HCEC 1CT (cell line): ENCODE measurements at regions not wholly inside any gene's neighbourhood (a gene's known extent, or its start where the extent isn't known, plus 50 kb on each side); places are given as distances from the start of the nearest gene placed in this dataset.
"Not testable (repeated sequence)": the region's sequence is repeated elsewhere in the genome, so short reads cannot be mapped to it uniquely, and the experiment has no call there.

Experiments used
- DNase-seq: peaks from one replicate; pipeline ENCODE4 v3.0.0-alpha.2; 2017

DNA sequence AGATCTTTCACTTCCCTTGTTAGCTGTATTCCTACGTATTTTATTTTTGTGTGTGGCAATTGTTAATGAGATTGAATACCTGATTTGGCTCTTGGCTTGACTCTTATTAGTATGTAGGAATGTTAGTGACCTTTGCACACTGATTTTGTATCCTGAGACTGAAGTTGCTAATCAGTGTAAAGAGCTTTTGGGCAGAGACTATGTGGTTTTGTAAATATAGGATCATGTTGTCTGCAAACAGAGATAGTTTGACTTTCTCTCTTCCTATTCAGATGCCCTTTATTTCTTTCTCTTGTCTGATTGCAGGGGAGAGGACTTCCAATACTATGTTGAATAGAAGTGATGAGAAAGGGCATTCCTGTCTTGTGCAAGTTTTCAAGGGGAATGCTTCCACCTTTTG is 160.3 kb upstream of the PCDH20 start:
- DNase-seq = no peak

DNA sequence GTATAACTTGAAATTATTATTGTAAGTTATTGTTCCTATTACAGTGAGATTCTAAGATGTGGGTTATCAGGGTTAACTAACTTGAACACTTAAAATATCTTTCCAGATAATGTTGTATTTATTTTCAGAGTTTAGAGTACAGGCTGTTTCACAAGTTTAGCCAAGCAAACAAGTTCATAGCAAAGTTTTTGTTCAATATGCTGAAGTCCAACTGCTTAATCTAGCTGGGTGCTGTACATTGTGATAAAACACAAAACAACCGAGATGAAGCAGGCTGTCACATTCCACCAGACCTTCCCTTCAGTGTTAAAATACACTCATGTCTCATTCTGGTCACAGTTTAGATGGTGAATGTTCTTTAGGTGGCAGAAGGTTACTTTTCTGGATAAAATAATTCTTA is 148.0 kb upstream of the PCDH20 start:
- no peak for DNase-seq

DNA sequence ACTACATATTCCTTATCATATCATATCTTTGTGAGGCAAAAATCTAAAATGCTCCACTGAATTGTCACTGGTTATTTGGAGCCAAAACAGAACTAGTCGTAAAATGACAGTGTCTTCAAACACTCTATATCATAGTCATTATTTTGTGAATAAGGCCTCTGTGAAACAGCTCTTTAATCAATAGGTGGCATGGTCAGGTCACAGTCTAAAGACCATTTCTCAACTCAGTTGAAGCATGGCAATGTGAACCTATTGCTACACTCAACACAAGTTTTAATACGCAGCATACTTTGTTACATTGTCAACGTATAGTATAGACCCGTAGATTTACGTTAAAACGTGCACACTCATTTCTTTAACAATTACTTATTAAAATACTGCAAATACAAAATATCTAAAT is 131.3 kb upstream of the PCDH20 start:
- DNase-seq = no peak

DNA sequence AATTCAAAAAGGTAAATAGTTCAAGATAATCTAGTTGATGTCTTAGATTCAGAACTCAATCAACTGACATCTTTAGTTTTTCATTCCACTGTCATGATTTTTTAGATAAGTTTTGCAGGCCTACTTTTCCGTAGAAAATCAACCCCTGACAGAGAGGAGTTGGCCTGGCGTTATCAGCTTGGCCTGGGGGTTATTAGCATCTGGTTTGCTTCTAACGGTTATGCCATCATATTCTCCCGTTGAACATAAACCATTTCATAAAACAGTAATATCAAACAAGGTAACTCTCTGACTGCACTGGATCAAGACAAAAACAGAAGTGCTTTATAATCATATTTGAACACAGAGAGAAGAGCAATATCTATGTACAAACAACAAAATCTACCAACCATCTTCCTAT is 130.8 kb upstream of the PCDH20 start:
- DNase-seq = no peak

DNA sequence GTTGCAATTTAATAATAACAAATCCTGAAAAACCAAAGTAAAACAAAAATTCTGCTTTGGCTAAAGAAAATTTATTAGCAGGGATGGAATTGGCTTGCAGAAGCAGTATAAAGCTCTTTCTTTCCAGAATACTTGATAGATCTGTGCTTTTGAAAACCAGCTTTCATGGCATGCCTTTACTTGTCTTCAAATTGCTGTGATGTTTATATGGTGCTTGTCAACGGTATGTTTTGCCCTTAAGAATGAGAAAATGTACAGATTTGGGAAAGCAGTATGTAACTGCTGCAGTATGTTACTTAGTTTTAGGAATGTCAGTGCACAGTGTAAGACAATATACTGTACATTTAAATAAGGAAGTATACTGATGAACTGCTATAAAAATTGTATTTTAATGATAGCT is 120.8 kb upstream of the PCDH20 start:
- no peak for DNase-seq

DNA sequence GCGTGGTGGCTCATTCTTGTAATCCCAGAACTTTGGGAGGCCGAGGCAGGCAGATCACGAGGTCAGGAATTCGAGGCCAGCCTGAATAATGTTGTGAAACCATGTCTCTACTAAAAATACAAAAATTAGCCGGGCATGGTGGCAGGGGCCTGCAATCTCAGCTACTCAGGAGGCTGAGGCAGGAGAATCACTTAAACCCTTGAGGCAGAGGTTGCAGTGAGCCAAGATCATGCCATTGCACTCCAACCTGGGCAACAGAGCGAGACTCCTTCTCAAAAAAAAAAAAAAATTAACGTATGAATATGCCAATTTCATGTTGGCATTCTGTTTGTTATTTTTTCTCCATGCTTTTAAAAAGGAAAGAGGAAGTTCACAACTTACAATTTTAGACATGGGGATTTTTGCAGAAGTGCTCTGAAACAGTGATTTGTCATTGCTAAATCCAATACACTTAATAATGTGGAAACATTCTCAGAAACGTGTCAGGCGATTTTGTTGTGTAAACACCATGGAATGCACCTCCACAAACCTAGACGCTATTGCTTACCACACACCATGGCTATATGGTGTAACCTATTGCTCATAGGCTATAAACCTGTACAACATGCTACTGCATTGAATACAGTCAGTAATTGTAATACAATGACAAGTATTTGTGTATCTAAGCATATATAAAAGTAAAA is 115.9 kb upstream of the PCDH20 start:
- DNase-seq = no peak

DNA sequence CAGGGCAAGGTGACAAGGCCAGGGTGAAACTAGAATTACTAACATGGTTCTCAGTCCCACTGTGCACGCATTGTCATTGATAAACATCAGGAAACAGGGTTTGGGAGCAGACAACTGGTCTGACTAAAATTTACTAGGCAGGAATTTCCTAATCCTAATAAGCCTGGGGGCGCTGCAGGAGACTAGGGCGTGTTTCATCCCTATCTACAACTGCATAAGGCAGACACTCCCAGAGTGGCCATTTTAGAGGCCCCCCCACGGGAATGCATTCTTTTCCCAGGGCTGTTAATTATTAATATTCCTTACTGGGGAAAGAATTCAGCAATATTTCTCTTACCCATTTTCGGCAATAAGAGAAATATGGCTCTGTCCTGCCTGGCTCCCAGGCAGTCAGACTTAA is 103.6 kb upstream of the PCDH20 start:
- not testable (repeated sequence) for DNase-seq

DNA sequence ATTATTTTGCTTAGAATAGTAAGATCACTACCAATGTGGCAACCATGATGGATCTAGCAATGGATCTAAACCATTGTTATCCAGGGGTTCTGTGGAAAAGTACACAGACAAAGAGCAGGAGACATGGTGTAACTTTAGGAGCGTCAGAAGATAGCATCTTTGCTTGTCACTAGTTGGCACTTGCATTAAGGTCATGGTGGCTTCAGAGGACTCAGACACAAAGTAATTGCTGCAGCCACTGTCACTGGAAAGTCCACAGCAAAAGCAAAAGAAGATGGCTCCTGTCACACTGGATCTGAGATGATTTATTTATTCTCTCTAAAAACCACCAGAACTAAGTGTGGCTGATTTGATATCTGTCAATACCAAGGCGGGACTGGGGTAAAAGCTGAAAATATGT is 93.3 kb upstream of the PCDH20 start:
- no peak for DNase-seq

DNA sequence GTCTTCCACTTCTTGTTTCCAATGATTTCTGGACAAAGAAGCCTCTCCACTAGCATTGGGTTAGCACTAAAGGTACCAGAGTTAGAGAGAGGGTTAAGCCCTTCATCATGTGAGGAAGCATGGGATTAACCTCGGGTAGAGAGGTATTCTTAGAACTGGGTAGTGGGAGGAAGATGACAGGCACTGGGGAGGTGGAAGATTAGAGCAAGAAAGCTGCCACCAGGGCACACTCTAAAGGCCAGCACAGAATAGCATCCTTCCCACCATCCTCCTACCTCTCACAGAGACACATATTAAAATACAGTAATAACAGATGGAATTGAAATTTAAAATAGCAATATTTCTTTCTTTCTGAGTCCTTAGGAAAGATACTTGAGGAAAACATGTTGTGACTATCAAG is 84.5 kb upstream of the PCDH20 start:
- DNase-seq = no peak

DNA sequence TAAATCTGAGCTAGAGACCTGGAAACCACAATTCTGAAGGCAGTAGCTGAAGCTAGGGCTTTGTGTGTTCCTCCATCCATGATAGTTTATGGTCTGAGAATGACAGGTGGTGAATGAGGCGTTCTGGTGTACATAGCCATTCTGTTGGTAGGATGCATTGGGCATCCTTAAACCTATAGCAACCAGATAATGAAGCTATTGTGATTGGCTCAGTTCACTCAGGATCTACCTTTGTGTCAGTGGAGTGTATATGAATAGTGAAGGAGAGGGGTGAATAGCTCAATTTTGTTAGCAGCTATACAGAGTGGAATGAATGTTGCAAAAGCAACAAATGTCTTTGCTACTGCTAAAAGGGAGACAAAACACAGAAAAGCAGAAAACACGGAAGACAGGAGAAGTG is 80.0 kb upstream of the PCDH20 start:
- DNase-seq = no peak

DNA sequence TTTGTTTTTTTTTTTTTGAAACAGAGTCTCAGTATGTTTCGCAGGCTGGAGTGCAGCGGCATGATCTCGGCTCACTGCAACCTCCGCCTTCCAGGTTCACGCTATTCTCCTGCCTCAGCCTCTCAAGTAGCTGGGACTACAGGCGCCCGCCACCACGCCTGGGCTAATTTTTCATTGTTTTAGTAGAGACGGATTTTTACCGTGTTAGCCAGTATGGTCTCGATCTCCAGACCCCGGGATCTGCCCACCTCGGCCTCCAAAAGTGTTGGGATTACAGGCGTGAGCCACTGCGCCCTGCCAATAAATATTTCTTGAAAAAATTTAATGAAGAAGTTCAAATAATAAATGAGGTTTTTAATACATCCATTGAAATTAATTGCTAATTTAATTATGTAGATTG is 77.9 kb upstream of the PCDH20 start:
- DNase-seq = not testable (repeated sequence)

DNA sequence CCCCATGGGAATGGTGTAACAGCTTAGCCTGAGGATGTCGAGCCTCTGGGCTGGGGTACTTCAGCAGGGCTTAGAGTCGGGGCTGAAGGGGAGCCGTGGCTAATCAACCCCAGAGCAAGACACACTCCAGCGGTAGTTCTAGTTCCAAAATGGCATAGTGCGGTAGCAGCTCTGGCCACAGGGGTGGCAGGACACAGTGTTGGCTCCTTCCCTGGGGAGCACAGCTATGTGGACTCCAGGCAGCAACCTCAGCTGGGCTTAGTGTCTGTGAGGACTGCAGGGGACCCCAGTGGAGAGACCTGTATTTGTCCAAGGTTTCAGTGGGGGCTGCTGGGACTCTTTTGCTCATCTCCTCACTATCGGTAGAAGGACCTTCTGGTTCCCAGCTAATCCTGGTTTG is 70.8 kb upstream of the PCDH20 start:
- DNase-seq = no peak

DNA sequence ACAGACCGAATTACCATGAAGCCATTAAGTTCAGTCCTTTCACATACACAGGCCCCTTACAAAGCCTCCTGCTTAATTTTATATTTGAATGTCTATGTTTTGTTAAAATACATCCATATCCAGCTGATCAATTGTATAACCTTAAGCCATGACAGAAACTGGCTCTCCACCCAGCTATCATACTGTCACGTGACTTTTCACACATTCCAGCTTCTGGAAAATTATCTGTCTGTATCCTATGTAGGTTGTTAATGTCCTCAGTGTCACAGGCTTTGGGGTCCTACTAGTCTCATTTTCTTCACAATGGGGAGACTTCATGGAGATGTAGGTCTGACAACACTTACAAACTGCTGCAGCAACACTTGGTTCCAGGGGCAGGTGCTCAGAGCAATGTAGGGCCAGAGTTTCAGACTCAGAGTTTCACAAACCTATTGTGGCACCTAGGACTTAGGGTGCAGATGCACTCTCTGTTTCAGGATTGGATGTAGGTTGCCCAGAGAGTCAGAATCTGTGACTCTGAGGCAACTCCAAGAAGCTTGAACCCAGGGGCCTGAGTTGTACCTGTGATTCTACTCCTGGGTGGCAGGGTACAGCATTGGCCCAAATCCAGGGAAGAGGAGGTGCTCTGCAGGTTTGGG is 69.6 kb upstream of the PCDH20 start:
- no peak for DNase-seq

DNA sequence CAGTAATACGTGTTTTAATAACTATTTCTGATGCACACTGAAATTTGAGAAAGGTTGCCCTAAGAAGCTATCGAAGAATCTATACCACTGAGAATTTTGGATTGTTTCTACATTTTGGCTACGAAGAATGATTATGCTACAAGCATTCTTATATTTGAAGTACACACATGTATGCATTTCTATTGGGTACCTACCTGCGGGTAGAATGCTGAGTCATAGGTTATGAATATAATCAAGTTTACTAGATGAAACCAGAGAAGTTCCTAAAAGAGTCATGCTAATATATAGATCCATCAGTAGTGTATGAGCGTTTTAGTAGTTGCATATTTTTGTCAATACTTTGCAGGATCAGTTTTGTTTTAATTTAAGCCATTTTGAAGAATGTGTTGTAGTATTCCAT is 62.0 kb upstream of the PCDH20 start:
- no peak for DNase-seq

DNA sequence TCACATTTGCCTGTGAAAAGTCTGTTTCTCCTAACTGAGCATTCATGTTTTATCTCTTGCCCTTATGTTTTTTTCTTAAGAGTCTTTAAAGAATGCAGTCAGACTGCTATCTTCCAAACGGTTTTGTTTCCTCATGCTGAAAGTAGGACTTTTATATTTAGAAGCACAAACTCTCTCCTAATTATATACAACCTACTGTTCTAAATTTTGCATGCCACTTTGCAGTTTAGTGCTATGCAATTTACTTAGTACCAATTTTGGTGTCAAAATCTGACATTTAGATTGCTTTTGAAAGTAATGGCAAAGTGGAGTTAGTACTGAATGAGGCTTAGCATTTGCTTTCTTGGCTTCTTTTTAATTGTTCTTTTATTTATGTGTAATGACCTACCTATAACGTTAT is 55.1 kb upstream of the PCDH20 start:
- DNase-seq = no peak

DNA sequence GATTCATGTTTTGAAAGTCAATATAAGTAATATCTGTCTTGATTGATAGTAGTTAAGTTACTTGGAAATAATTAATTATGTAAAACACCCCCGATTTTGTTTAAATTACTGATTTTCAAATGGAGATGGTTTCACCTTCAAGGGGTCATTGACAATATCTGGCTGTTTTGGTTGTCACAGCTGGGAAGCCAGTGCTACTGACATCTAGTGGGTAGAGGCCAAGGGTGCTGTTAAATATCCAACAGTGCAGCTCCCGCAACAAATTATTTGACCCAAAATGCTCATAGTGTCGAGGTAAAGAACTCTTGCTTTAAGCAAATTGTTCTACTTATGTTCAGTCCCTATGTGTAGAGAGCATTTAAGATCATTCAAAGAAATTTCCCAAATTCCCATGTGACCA is 50.6 kb upstream of the PCDH20 start:
- no peak for DNase-seq
